Upper lobe of left lung (tissue), 6 donors: ENCODE measurements at regions not wholly inside any gene's neighbourhood (a gene's known extent, or its start where the extent isn't known, plus 50 kb on each side); places are given as distances from the start of the nearest gene placed in this dataset.
A peak's percentile ranks its signal among the peaks of the same experiment; 100 is the strongest.
"Not testable (repeated sequence)": the region's sequence is repeated elsewhere in the genome, so short reads cannot be mapped to it uniquely, and the experiment has no call there.

Experiments
- ATAC-seq, 2 donors: fragments of 200-7000 bp; cut with Tn5 transposase; one replicate each; pipeline ENCODE4 v1.9.1; 2022; ENCODE audit warnings: mild to moderate bottlenecking in 2 of 2, moderate library complexity in 2 of 2; ENCODE audit not compliant: low FRiP score in 2 of 2
- DNase-seq, 2 donors: peaks; one replicate each; pipeline ENCODE4 v3.0.0-alpha.2; 2019 to 2020
- H3K27ac ChIP-seq, 4 donors: fragments of 200-600 bp; sonication (generic); one replicate each; pipeline ENCODE4 v1.5.1; 2016 to 2019
- H3K27me3 ChIP-seq, 4 donors: fragments of 200-600 bp; sonication (generic); one replicate each; pipeline ENCODE4 v1.5.1; 2017 to 2019
- H3K36me3 ChIP-seq, 4 donors: fragments of 200-600 bp; sonication (generic); one replicate each; pipeline ENCODE4 v1.5.1; 2016 to 2019
- H3K4me1 ChIP-seq, 4 donors: fragments of 200-600 bp; sonication (generic); one replicate each; pipeline ENCODE4 v1.5.1; 2018 to 2019
- H3K4me3 ChIP-seq, 4 donors: fragments of 200-600 bp; sonication (generic); one replicate each; pipeline ENCODE4 v1.5.1; 2017 to 2019; ENCODE audit warnings: mild to moderate bottlenecking in 2 of 4, moderate library complexity in 1 of 4
- H3K9me3 ChIP-seq, 4 donors: fragments of 200-600 bp; sonication (generic); one replicate each; pipeline ENCODE4 v1.5.1; 2018 to 2019
- CTCF ChIP-seq, 6 experiments: fragments of 450-650 bp in 4 of 6; fragments of 200-600 bp in 2 of 6; sonication (generic) in 2 of 6; IDR thresholded peaks; one replicate each; pipeline ENCODE4 v1.5.1; 2016 to 2019; ENCODE audit warnings: antibody characterized with exemption in 6 of 6
- EP300 ChIP-seq, 4 donors: sonication (generic); formaldehyde crosslinking; IDR thresholded peaks; one replicate each; pipeline ENCODE4 v1.5.1; 2017; ENCODE audit warnings: antibody characterized with exemption in 4 of 4, control low read depth in 2 of 4
- POLR2A ChIP-seq, 4 donors: fragments of 450-650 bp; IDR thresholded peaks; one replicate each; pipeline ENCODE4 v1.5.1; 2016 to 2017; ENCODE audit warnings: antibody characterized with exemption in 4 of 4, mild to moderate bottlenecking in 2 of 4
- POLR2AphosphoS5 ChIP-seq, 2 donors: sonication (generic); formaldehyde crosslinking; IDR thresholded peaks; one replicate each; pipeline ENCODE4 v1.5.1; 2017; ENCODE audit warnings: antibody characterized with exemption in 2 of 2
- WGBS, 2 donors: methylation state at CpG; one replicate each; pipeline ENCODE4 v1.1.5; 2017 to 2018; 5-methylcytosine and 5-hydroxymethylcytosine counted together
- donor health status: DM: no; HTN: no; CAD: no; lungs with moderate emphysema.
- donor health status: DM: no; HTN: yes; CAD: no; lungs with severe emphysema.

GRCh38 chr6:137942736-137943135, 75.7 kb downstream of the TNFAIP3 start:
- Histone ChIP-seq H3K27ac (no peak overlapping the region), H3K27me3 (no peaks in the 10 kb centered on the region), H3K36me3 (no peaks in the 10 kb centered on the region), H3K4me1 (peaks cover 2 to 7% (median 3%) of the 10 kb centered on the region in 4 donors), H3K9me3 (peaks cover 0 to 3% (median 0%) of the 10 kb centered on the region in 4 donors), H3K4me3 (no peak overlapping the region)
- ATAC-seq (peak in 1 of 2 donors; percentile 44), DNase-seq (no peak)
- TF ChIP-seq CTCF (IDR thresholded peaks at IDR 0.05) (no peak), POLR2AphosphoS5 (IDR thresholded peaks at IDR 0.05) (no peak), EP300 (IDR thresholded peaks at IDR 0.05) (no peak), POLR2A (IDR thresholded peaks at IDR 0.05) (no peak)

DNA sequence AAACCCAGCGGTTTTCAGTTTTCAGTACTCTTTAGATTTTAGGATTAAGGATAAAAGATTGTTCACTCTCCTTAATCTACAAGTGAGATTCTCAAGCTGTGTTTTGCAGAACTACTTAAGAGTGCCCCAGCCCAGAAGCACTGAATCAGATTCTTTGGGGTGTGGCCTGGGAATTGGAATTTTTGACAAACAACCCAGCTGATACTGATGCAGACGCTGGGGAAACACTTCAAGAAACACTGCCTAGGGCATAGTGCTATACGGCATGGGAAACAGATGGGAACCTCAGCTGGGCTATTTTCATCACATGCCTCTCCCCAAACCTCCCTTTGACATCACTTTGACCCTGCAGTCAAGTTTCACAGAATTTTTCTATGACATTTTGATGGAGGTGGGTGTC, 77.3 kb downstream of the TNFAIP3 start:
- not testable (repeated sequence) for H3K9me3 ChIP-seq

GRCh38 chr6:137944793-137945498, 77.9 kb downstream of the TNFAIP3 start:
- WGBS, 2 donors: 52 to 54% methylated on average over 6 of the region's 6 CpGs
- no peak overlapping the region for H3K4me3 ChIP-seq
- peak overlapping the region in 1 of 4 donors; percentile 2 for H3K27ac ChIP-seq
- peak; percentile 62 to 85 (median 76) for TF ChIP-seq CTCF (IDR thresholded peaks at IDR 0.05)
- TF ChIP-seq POLR2AphosphoS5 (IDR thresholded peaks at IDR 0.05): no peak
- H3K36me3 ChIP-seq: no peaks in the 10 kb centered on the region
- DNase-seq: no peak
- H3K4me1 ChIP-seq: peaks cover 2 to 7% (median 3%) of the 10 kb centered on the region in 4 donors
- H3K9me3 ChIP-seq: no peaks in the 10 kb centered on the region
- no peaks in the 10 kb centered on the region for H3K27me3 ChIP-seq
- peak; percentile 73 to 89 for ATAC-seq

More for the DNA sequence above, 77.3 kb downstream of the TNFAIP3 start:
- not testable (repeated sequence) for H3K27me3 ChIP-seq, DNase-seq, H3K4me1 ChIP-seq, H3K4me3 ChIP-seq, H3K36me3 ChIP-seq
- peak; percentile 64 to 82 for ATAC-seq
- 33 to 39% methylated on average over 3 of the region's 3 CpGs for WGBS, 2 donors
- peak overlapping the region in 1 of 4 donors; percentile 2 for H3K27ac ChIP-seq

DNA sequence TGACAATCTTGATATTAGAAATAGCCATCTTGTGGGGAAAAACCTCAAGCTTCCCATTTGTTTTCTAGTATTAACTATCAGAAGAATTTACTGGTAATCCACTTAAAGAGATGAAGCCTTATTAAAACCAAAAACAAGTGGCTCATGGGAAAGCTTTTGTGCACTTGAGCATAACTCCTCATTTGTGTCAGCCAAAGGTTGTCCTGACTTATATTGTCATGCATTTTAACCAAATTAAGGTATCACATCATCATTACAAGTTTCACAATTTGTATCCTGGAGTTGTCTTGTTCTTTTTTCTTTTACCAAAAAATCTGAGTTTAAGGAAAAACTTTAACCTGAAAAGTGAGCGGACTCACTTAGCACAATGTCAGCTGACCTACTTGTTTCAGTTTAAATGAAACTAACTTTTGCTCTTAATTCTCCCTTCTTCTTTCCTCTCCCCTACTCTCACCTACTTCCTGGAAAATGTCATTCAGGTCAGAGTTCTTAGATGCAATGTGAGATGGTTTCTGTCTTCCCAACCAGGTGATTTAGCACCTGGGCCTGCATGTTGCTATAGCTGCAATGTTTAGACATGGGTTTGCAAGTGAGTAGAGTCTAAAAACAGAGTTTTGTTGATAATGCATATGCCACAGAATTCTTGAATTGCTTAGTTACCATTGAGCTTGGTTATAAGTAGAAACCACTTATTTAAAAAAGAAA, 82.8 kb downstream of the TNFAIP3 start:
- TF ChIP-seq POLR2A (IDR thresholded peaks at IDR 0.05): no peak
- no peak for TF ChIP-seq EP300 (IDR thresholded peaks at IDR 0.05)
- no peak for TF ChIP-seq CTCF (IDR thresholded peaks at IDR 0.05)
- no peak for TF ChIP-seq POLR2AphosphoS5 (IDR thresholded peaks at IDR 0.05)
- Histone ChIP-seq H3K4me3 (no peak overlapping the region), H3K36me3 (no peaks in the 10 kb centered on the region), H3K9me3 (no peaks in the 10 kb centered on the region), H3K27me3 (no peaks in the 10 kb centered on the region), H3K27ac (no peak overlapping the region), H3K4me1 (peaks cover 0 to 3% (median 1%) of the 10 kb centered on the region in 4 donors)
- 79 to 92% methylated on average over 1 of the region's 1 CpG for WGBS, 2 donors
- DNase-seq (no peak), ATAC-seq (no peak)

DNA sequence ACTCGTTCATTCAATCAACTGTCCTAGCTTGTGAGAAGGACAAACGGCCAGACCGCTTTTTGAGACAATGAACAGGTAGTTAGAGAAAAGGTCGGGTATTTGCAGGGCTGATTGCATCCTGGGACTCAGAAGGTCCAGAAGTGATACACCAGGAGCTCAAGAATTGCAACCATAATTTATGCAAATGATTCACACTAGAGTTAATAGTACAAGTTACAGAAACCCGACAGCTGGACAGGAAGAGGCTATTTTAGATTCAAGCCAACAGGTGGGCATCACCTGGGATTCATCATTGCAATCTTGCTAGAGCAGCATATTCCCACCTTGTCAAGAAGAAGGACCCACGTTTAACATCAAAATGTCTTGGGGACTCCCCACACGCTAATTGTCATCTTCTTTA, 83.5 kb downstream of the TNFAIP3 start:
- no peak for ATAC-seq
- WGBS, 2 donors: 86 to 94% methylated on average over 7 of the region's 7 CpGs
- no peak overlapping the region for H3K4me3 ChIP-seq
- H3K9me3 ChIP-seq: no peaks in the 10 kb centered on the region
- H3K27me3 ChIP-seq: no peaks in the 10 kb centered on the region
- no peak for DNase-seq
- no peak overlapping the region for H3K27ac ChIP-seq
- no peaks in the 10 kb centered on the region for H3K36me3 ChIP-seq
- TF ChIP-seq CTCF (IDR thresholded peaks at IDR 0.05) (no peak), POLR2A (IDR thresholded peaks at IDR 0.05) (no peak), EP300 (IDR thresholded peaks at IDR 0.05) (no peak), POLR2AphosphoS5 (IDR thresholded peaks at IDR 0.05) (no peak)
- no peaks in the 10 kb centered on the region for H3K4me1 ChIP-seq
